HG03108 (cell line): ENCODE measurements at regions not wholly inside any gene's neighbourhood (a gene's known extent, or its start where the extent isn't known, plus 50 kb on each side); places are given as distances from the start of the nearest gene placed in this dataset.

Experiments
- ATAC-seq: cut with Tn5 transposase; IDR thresholded peaks from one replicate; pipeline ENCODE4 v1.9.1; 2021; ENCODE audit warnings: moderate library complexity; ENCODE audit not compliant: unreplicated experiment

DNA sequence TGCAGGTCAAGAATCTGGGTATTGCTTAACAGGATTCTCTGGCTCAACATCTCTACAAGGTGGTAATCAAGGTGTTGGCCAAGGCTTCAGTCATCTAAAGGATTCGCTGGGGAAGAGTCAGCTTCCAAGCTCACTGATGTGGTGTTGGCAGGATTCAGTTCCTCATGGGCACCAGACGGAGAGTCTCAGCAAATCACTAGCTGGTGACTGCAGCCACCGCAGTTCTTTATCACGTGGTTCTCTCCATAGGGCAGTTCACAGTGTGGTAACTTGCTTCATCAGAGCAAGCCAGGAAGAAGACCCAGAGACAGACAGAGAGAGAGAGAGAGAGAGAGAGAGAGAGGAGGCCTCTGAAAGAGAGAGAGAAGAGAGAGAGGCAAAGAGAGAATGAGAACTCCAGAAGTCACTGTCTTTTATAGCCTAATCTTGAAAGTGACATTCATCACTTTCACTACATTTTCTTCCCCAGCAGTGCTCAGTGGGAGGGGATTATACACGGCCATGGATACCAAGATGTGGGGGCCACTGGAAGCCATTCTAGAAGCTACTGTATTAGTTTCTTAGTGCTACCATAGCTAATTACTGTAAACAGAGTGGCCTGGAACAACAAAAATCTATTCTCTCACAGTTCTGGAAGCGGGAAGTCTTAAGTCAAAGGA, 109.2 kb upstream of the SMIM23 start:
- no peak for ATAC-seq

DNA sequence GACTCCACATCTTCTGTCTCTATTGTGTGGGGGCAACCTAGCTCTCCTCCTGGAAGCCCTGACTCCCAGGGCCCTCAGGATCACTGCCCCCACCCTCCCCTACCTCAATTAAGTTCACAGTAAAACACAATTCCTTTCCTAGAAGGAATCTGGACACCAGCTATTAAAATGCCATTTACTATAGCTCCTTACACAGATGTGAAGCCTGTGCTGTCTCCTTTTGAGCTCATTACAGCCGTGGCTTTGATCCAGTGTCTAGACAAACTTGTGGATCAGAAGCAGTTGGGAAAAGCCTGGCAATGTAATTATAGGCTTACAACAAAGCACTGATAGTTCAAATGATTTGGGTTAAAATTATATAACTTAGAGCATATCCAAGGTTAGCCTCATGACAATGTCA, 107.0 kb upstream of the SMIM23 start:
- no peak for ATAC-seq

DNA sequence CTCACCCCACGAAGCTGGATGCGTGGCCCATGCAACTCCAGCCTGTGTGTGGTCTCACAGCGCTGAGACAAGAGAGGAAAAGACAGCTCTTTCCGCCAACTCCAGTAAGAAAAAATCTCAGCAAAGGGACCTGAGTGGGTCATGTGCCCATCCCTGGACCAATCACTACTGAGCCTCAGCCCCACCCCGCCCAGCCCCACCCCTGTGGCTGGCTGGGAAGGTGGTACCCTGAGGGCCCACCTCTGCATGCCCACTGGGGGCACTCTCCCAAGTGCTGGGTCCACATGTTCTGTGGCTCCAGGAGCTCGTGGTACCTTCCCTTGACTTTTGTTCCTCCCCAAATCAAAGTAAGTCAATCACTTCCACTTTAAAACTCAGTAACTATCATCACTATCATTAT, 105.1 kb upstream of the SMIM23 start:
- ATAC-seq = no peak

DNA sequence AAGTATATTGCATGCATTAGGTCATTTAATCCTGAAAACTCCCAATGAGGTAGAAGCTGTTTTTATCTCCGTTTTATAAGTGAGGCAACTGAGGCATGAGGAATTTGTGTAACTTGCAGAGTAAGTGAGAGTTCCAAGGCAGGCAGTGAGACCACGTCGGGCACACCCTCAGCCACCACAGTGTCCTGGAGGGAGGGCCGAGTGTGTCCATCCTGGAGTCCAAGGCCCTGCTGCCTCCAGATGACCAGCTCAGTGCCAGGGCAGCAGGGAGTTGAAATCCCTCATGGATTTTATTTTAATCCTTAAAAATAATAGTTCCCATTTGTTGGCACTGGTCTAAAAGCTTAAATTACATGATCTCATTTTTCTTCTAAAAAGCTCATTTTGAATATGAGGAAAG, 104.6 kb upstream of the SMIM23 start:
- ATAC-seq = no peak

DNA sequence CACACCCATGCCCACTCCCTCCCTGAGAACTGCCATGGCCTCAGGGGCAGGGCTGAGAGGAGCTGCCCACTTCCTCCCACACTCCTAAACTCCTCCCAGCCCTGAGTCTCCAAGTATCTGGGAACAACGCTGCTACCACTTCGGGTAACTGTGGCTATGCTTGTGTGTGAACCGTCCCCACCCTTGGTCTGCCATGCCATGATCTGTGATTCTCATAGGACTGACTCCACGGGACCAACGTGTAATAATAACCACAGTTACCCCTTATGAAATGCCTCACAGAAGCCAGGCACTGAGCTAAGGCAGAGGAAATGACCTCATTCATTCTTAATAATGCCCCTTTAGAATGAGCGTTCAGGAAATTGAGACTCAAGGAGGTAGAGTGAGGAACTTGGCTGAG, 103.9 kb upstream of the SMIM23 start:
- ATAC-seq = no peak

DNA sequence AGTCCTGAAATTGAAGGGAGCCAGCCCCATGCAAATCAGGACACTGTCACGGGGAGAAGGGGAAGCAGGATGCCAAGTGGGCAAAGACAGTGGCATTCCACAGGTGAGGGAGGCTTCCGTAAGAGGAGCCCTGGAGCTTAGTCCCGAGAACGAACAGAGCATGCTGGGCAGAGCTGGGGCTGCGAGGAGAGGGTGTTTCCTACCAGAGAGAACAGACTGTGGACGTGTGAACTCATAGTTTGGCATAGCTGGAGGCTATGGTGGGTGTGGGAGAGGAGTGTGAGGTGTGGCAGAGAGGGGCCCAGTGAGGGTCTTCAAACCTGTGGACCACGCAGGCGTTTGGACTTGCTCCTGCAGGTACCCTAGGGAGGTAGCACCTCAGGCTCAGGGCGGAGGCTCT, 102.8 kb upstream of the SMIM23 start:
- ATAC-seq = no peak

DNA sequence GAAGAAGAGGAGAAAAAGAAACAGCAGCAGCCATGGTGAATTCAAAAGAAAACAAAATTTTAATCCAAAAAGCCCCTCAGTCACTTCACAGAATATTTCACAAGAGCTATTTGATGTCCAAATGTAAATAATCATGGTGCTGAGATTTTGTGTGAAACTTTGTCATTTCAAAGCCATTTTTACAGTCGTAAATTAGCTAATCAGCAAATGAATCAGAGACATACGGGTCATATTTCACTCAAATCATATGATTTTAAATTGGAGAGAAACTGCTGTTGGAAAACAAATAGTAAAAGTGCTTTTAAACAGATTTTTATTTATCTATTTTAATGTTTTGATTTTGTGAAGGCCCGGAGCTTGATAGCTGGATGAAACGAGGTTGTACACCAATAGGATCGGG, 101.4 kb upstream of the SMIM23 start:
- no peak for ATAC-seq

DNA sequence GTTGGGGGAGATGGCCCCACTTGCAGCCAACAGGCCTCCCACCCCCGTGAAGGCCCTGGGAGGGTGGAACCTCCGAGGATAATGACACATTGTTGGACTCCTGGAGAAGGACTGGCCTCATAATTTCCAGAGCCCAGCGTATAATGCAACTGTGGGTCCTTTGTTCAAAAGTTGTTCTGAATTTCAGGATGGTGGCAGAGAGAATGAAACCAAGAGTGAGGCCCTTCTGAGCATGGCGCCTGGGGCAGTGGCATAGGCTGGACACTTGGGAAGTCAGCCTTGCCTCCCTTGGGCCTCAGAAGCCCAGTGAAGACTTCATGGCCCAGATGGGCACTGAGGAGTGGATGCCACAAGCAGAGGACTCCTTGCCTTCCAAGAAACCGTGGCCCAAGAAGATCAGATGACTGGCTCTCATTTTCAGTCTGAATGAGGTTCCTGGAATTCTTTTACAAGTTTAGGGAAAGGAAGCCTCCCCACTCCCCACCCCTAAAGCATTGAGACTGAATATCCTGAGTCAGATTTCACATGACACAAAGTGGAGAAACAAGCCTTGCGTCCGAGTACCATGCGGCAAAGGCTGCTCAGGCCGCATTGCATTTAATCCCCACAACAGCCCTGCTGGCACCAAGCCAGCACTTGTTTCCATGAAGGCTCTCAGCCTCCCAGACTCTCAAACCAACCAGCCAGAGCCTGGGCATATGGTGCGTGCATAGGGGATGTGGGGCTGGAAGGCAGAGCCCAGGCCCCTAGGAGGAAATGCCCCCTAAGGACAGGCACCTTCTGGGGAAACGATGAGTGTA, 96.7 kb upstream of the SMIM23 start:
- ATAC-seq = no peak

DNA sequence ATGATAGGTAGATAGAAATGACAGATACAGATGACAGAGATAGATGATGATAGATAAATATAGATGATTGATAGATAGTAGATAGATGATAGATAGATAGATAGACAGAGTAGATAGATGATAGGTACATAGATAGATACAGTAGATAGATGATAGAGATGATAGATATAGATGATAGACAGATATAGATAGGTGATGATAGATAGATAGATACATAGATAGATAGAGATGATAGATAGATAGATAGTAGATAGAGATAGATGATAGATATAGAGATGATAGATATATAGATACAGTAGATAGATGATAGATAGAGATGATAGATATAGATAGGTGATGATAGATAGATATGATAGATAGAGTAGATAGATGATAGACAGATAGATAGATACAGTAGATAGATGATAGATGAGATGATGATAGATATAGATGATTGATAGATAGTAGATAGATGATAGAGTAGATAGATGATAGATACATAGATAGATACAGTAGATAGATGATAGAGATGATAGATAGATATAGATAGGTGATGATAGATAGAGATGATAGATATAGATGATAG, 95.7 kb upstream of the SMIM23 start:
- ATAC-seq = no peak

DNA sequence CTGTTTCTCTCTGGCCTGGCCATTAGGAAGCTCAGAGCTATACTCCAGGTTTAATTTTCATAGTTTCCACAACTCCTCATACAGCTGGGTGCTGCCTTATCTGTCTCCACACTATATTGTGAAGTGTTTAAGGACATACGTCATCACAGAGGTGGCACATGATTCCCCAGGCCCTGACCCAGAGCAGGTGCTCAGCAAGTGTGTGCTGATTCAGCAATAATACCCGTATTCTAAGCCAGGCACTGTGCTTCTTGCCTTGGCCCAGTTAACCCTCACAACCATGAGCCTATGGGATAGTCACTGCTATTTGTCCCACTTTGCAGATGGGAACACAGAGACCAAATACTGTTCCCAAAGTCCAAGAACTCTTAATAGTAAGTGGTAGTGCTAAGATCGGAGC, 93.5 kb upstream of the SMIM23 start:
- no peak for ATAC-seq

DNA sequence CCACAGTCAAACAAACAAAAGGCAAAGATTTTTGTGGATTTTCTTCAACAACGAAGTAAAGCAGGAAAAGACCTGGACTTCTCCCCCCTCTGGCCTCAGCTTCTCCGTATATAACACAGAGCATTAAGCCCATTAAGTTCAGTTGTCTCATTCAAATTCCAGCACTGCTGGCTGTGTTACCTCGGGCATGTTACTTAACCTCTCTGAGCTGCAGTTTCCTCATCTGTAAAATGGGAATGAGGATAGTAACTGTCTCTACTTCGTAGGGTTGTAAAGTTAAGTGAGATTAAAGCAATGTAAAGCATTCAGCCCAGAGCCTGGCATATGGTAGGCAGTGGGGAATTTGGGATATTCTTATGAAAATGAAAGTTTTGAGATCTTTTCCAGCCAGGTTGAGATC, 92.7 kb upstream of the SMIM23 start:
- ATAC-seq = no peak

DNA sequence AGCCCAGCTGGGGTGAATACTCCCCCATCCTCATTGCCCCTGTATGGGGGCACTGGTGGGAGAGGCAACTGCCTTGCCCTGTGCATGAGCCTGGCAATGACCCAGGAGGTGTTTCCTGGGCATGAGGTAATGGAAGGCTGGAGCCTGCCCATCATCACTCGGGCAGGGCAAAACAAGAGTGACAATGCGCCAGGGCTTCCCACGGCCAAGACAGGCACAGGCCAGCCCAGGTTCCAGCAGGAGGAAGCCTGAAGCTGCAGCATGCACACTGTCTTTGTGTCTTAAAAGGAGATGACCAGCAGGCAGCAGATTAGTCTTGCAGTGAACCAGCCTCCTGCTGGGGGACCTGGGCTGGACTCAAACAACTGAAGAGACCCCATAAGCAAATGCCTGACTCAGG, 92.2 kb upstream of the SMIM23 start:
- ATAC-seq = no peak

DNA sequence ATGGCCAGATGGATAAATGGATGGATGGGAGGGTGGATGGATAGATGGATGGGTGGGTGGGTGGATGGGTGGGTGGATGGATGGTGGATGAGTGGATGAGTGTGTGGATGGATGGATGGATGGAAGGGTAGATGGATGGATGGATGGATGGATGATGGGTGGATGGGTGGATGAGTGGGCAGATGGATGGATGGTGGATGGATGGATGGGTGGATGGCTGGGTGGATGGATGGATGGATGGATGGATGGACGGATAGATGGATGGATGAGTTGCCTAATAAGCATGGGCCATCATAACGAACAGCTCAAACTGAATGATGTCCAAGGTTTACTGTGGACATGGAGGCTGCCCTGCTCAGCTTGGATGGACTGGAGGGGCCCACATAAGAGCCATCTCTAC, 89.8 kb upstream of the SMIM23 start:
- no peak for ATAC-seq

DNA sequence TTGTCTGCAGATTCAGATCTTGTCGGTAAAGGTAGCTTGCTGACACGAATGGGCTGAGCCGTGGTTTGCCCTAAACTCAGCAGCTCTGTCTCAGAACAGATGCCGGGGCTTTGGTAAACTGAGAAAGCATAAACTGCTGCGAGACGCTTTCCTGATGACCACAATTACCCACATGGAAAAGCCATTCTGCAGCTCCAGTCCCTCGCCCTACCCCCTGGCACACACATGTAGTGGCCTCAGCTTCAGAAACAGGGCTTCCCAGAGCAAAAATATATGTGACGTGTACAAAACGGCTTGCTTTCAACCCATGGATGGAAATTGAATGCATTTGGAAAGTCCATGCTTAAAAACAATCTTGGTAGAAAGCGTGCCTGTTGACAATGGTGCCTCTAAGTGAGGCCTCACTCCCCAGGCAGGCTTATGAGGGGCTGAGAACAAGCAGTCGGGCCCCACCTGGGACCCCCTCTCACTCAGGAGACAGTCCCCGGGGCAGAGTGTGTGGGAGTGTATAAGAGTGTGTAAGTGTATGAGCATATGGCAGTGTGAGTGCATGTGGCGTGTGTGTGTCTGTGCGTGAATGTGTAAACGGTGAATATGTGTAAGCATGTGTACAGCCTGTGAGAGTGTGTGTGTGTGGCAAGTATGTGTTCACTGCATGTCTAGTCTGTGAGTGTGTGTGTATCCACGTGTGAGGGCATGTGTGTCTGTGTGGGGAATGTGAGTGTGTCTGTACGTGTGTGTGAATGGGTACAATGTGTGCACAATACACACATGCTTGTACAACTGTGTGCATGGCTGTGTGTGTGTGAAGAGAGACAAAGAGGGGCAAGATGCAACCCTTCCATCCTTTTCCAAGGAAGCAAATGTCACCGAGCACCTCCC, 88.2 kb upstream of the SMIM23 start:
- no peak for ATAC-seq

DNA sequence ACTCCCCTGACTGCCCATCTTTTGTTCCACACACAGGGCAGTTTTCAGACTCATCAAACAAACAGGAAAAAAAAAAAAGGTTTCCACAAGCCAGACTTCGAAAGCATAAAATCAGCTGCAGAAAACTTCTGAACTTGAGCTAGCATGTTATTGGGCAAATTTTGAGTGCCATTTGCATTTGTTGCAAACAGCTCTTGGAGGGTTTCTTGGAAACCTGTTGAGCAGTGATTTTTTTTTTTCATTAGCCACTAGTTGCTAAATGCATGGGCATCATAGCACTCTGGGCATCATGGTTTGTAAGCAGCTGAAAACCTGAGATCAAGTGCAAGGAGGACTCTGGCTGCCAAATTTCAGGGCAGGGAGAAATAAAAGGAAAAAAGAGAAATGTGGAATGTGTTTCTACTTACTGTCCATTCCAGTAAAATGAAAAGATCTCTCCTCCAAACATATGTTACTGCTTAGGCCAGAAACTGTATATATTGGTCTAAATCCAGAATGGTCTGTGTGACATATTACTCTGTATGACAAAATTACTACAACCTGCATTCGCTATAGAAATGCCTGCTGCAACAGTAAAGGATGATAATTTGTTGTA, 85.2 kb upstream of the SMIM23 start:
- no peak for ATAC-seq

DNA sequence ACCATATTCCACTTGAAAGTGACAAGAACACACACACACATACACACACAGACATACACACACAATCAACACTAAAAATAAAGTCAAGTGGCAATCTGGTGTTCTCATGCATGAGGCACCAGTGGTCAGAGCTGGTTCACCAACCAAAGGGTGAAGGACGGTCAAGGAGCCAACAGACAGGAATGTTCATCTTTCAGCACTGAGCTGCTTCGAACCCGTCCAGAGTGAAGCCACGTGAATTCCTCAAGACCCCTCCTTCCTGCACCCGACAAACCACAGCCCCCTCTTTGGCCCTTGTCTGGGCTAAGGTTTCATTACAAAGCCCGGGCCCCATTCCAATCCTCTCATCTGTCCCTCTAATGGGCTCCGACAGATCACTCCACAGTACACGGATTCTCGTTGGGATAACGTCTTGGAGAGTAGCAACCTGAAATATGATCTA, 84.5 kb upstream of the SMIM23 start:
- no peak for ATAC-seq

DNA sequence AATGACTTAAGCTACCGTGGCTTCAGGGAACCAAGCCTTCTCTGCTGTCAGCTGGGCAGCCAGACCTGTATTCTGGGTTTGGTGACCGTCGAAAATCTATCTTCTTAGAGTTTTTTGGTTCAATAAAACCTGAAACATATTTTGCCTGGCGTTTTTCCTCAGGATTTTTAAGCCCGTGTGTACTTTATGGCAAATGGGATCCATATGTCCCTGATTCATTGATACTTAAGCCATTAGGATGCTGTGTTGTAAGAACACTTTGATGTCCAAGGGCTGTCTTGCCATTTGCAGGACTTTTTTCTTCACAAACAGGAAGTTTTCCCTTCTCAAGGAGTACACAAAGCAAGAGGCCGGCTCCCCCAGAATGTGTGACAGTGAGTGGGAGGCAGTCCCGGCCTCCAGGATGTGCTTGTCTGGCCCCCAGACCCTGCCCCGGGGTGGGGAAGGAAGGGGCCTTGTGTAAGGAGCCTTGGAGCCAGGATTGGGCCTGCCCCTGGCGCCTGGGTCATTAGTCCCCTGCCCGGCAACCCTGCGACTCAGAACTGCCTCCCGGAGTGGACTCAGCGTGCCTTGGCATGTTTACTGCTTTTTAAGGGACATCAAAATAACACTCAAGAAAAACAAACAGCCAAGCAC, 83.4 kb upstream of the SMIM23 start:
- ATAC-seq = no peak

DNA sequence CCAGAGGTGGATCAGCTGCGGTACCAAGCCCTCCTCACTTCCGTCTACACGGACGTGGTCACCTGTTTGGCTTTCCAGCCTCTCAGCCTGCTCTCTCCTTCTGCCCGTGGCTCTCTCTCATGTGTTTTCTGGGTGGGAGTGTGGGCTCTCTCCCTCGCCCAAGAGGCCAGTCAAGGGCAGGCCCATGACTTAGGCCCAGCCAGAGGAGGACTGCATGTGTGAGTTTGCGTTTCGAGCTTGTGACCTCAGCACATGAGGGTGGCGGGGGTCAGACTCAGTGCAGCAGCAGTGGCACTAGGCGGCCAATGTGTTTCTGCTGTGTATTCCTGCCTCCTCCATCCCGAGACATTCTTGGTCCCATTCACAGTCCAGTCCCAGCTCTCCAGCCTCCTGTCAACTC, 82.5 kb upstream of the SMIM23 start:
- no peak for ATAC-seq

DNA sequence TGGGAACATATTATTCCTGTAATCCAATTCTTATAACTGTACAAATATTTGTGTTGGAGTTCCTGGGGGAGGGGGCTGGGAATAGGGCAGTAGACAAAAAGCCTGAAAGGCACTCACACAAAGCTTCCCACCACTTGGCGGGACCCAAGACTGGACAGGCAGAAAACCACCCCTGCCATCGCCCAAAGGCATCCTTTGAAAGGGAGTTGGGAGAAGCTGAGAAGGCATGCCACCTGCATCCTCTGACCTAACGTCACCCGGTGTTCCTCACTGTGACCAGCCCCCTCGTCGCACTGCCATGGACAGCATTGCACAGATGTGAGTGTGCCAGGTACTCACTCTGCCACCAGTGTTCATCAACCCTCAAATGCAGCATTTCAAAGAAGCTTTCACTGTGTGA, 80.6 kb upstream of the SMIM23 start:
- ATAC-seq = no peak

DNA sequence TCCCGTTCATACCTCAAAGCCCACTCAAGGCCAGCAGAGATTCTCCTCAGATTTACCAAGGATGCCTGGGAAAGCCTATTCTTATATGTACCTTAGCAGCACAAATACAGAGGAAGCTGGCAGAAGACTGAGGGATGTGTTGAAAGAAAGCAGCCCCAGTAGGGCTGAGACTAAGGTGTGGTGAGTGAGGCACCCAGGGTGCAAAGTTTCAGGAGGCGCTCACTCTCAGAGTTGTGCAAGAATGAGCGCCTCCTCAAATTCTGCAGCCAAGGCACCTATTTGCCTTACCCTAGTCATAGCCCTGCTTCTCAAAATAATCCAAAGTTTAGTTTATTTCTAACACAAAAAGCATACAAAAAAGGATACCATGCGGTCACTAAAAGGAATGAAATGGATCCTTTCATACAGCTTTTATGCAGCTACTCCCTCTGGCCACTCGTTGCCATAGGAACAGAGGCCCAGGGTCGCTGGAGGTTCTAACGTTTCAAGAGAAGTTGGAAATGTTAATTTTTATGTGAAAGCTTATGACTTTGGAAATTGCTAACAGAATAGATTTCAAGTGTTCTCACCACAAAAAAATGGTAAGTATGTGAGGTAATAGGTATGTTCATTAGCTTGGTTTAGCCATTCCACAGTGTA, 79.7 kb upstream of the SMIM23 start:
- ATAC-seq = no peak
